GM10248 (cell line): ENCODE measurements at regions not wholly inside any gene's neighbourhood (a gene's known extent, or its start where the extent isn't known, plus 50 kb on each side); places are given as distances from the start of the nearest gene placed in this dataset.

ENCODE experiments used
- CTCF ChIA-PET: fragments of 300-600 bp; sonication (Branson Sonifier 250); formaldehyde crosslinking; extraction: SDS; loops from one replicate; lab custom pipeline; 2021; ENCODE audit warnings: antibody characterized with exemption; lab: Yijun Ruan, JAX
- POLR2A ChIA-PET: fragments of 350-650 bp; sonication (Branson Sonifier 250); formaldehyde crosslinking; extraction: SDS; loops from one replicate; lab custom pipeline; 2020; ENCODE audit warnings: antibody characterized with exemption; lab: Yijun Ruan, JAX
- DNase-seq: peaks from one replicate; pipeline ENCODE4 v3.0.0; 2012; ENCODE audit errors: extremely low spot score
- CTCF ChIP-seq: IDR thresholded peaks from 2 replicates; pipeline ENCODE4 v1.5.1; 2012; ENCODE audit warnings: mild to moderate bottlenecking, low read depth; ENCODE audit errors: extremely low read depth, missing control alignments, control extremely low read depth

GRCh38 chrX:81857192-81857591, 655.3 kb downstream of the SH3BGRL start:
- no peak for DNase-seq
- ChIA-PET POLR2A (no interaction called here), CTCF (interaction anchor here (1.4 kb wide), 1 partner anchor 8 kb away, joined by 3 read pairs; no protein-coding TSS in a partner anchor)
- no peak for TF ChIP-seq CTCF

- ChIA-PET CTCF (no interaction called here), POLR2A (no interaction called here)
- DNase-seq: no peak
- TF ChIP-seq CTCF: no peak
Observed at GRCh38 chrX:81866873-81867272, 665.0 kb downstream of the SH3BGRL start.

- POLR2A ChIA-PET: no interaction called here
- DNase-seq: no peak
- CTCF ChIA-PET: interaction anchor here (1.2 to 1.8 kb wide), 2 partner anchors 14 to 15 kb away, joined by 3 read pairs; no protein-coding TSS in a partner anchor
- TF ChIP-seq CTCF: no peak
Observed at GRCh38 chrX:81868979-81869378, 667.1 kb downstream of the SH3BGRL start.

- CTCF ChIA-PET: no interaction called here
- TF ChIP-seq CTCF: no peak
- no peak for DNase-seq
- POLR2A ChIA-PET: no interaction called here
Observed at GRCh38 chrX:81874807-81875206, 672.9 kb downstream of the SH3BGRL start.

- ChIA-PET CTCF (no interaction called here), POLR2A (no interaction called here)
- no peak for DNase-seq
- no peak for TF ChIP-seq CTCF
Observed at GRCh38 chrX:81875800-81876199, 673.9 kb downstream of the SH3BGRL start.

GRCh38 chrX:81876437-81876836, 674.5 kb downstream of the SH3BGRL start:
- ChIA-PET POLR2A (no interaction called here), CTCF (no interaction called here)
- no peak for DNase-seq
- TF ChIP-seq CTCF: no peak

- ChIA-PET CTCF (no interaction called here), POLR2A (no interaction called here)
- no peak for TF ChIP-seq CTCF
- no peak for DNase-seq
Observed at GRCh38 chrX:81890521-81890920, 688.6 kb downstream of the SH3BGRL start.
